Keratinocyte (primary cell): ENCODE measurements at regions not wholly inside any gene's neighbourhood (a gene's known extent, or its start where the extent isn't known, plus 50 kb on each side); places are given as distances from the start of the nearest gene placed in this dataset.

ENCODE experiments used
- DNase-seq: peaks from one replicate; pipeline ENCODE4 v3.0.0-alpha.2; 2011; ENCODE audit warnings: low read depth, missing footprints, low spot score
- FAIRE-seq: peaks from 2 replicates; lab custom pipeline; 2011; peaks lifted over from hg19 to GRCh38; lab: Jason Lieb, UNC
- H2AFZ ChIP-seq: 2 replicates; pipeline ENCODE4 v1.6.0; 2012; ENCODE audit warnings: low read length, control low read depth, inconsistent platforms; ENCODE audit not compliant: control insufficient read depth
- H3K27ac ChIP-seq: 2 replicates; pipeline ENCODE4 v1.5.1; 2011; ENCODE audit warnings: low read length; ENCODE audit not compliant: control insufficient read depth, insufficient read depth
- H3K27me3 ChIP-seq: 3 replicates; pipeline ENCODE4 v1.6.0; 2011; ENCODE audit warnings: low read length; ENCODE audit not compliant: control insufficient read depth, insufficient read depth; ENCODE audit errors: extremely low read depth
- H3K36me3 ChIP-seq, 2 experiments: 2 replicates in 1 of 2; 3 replicates in 1 of 2; pipeline ENCODE4 v1.5.1; 2011; ENCODE audit warnings: low read length in 2 of 2, mild to moderate bottlenecking in 1 of 2; ENCODE audit not compliant: control insufficient read depth in 2 of 2, insufficient read depth in 2 of 2; ENCODE audit errors: extremely low read depth in 1 of 2
- H3K4me1 ChIP-seq: 3 replicates; pipeline ENCODE4 v1.5.1; 2011; ENCODE audit warnings: low read length; ENCODE audit not compliant: control insufficient read depth, insufficient read depth; ENCODE audit errors: extremely low read depth
- H3K4me2 ChIP-seq: 3 replicates; pipeline ENCODE4 v1.6.0; 2011; ENCODE audit warnings: low read depth, low read length; ENCODE audit not compliant: control insufficient read depth, insufficient read depth; ENCODE audit errors: extremely low read depth
- H3K4me3 ChIP-seq, 3 experiments: fragments of 200-600 bp in 1 of 3; sonication (generic) in 1 of 3; 2 replicates in 2 of 3; 3 replicates in 1 of 3; pipeline ENCODE4 v1.5.1; 2011 to 2016; ENCODE audit warnings: low read length in 3 of 3, mild to moderate bottlenecking in 3 of 3, control low read depth in 2 of 3, inconsistent platforms in 1 of 3, low read depth in 1 of 3, mixed read lengths in 1 of 3, mixed run types in 1 of 3, moderate library complexity in 1 of 3; ENCODE audit not compliant: control insufficient read depth in 2 of 3, insufficient read depth in 2 of 3; ENCODE audit errors: extremely low read depth in 1 of 3
- H3K79me2 ChIP-seq: 2 replicates; pipeline ENCODE4 v1.6.0; 2012; ENCODE audit warnings: low read length; ENCODE audit not compliant: control insufficient read depth, insufficient read depth
- H3K9ac ChIP-seq: 3 replicates; pipeline ENCODE4 v1.6.0; 2011; ENCODE audit warnings: low read length; ENCODE audit not compliant: control insufficient read depth, insufficient read depth; ENCODE audit errors: extremely low read depth
- H3K9me1 ChIP-seq: 3 replicates; pipeline ENCODE4 v1.6.0; 2011; ENCODE audit warnings: low read length; ENCODE audit not compliant: control insufficient read depth, insufficient read depth; ENCODE audit errors: extremely low read depth
- H3K9me3 ChIP-seq: 2 replicates; pipeline ENCODE4 v1.5.1; 2012; ENCODE audit warnings: low read depth, low read length; ENCODE audit not compliant: control insufficient read depth
- H4K20me1 ChIP-seq: 3 replicates; pipeline ENCODE4 v1.6.0; 2011; ENCODE audit warnings: low read length; ENCODE audit not compliant: control insufficient read depth, insufficient read depth; ENCODE audit errors: extremely low read depth
- CTCF ChIP-seq, 3 experiments: IDR thresholded peaks in 1 of 3; conservative IDR thresholded peaks in 1 of 3; optimal IDR thresholded peaks in 1 of 3; 2 replicates in 2 of 3; 3 replicates in 1 of 3; pipeline versions ENCODE3 to v1.5.1; 2011; ENCODE audit warnings: low read length in 3 of 3, mild to moderate bottlenecking in 3 of 3, moderate library complexity in 2 of 3, control low read depth in 1 of 3, inconsistent platforms in 1 of 3; ENCODE audit not compliant: insufficient read depth in 2 of 3; ENCODE audit errors: extremely low read depth in 1 of 3
- EZH2 ChIP-seq: IDR thresholded peaks from one replicate; pipeline ENCODE4 v1.6.1; 2012; ENCODE audit warnings: inconsistent platforms, mild to moderate bottlenecking, low read length, moderate library complexity
- dilution Hi-C: fragments of 300-500 bp; cut with MboI; formaldehyde crosslinking; loops from one replicate; pipeline ENCODE4 v1.7.0; 2020; ENCODE audit warnings: low sequenced_read_pairs; ENCODE audit not compliant: extremely low pct_ligation_motif_present

- FAIRE-seq (no peak), DNase-seq (no peak)
- no peaks in the 10 kb centered on the region for H4K20me1 ChIP-seq
- no peaks in the 10 kb centered on the region for H3K9me3 ChIP-seq
- H3K4me3 ChIP-seq = no peak overlapping the region
- H3K4me2 ChIP-seq = no peak overlapping the region
- dilution Hi-C loops = no loop called here
- H3K79me2 ChIP-seq = no peaks in the 10 kb centered on the region
- H3K27me3 ChIP-seq = no peaks in the 10 kb centered on the region
- H2AFZ ChIP-seq = no peak overlapping the region
- H3K9me1 ChIP-seq = no peaks in the 10 kb centered on the region
- no peaks in the 10 kb centered on the region for H3K36me3 ChIP-seq
- no peak overlapping the region for H3K9ac ChIP-seq
- no peaks in the 10 kb centered on the region for H3K4me1 ChIP-seq
- TF ChIP-seq EZH2 = no peak
- H3K27ac ChIP-seq = no peak overlapping the region
Observed at GRCh38 chrX:140848800-140849199, 139.2 kb downstream of the LINC00632 start.

DNA sequence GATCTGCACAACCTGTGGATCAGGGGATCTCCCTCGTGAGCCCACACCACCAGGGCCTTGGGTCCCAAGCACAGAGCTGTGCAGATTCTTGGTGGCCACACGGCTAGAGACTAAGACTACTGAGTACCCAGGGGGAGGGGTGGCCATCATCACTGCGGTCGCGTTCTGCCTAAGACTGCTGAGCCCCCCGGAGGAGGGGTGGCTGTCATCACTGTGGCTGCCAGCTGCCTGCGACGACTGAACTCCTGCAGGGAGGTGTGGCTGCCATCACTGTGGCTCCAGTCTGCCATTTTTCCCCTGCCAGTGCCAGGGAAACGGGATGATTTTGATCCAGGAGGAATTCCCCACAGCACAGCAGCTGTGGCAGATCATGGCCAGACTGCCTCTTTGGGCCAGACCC lies 141.7 kb upstream of the SPANXB1 start:
- TF ChIP-seq CTCF (optimal IDR thresholded peaks at IDR 0.05 in 1 of 3, IDR thresholded peaks at IDR 0.05 in 1 of 3, conservative IDR thresholded peaks at IDR 0.05 in 1 of 3; ENCODE audit: extremely low read depth in 1 of 3, insufficient read depth in 2 of 3, low read length in 3 of 3) (no peak), EZH2 (no peak)
- FAIRE-seq = no peak
- Histone ChIP-seq H2AFZ (no peak overlapping the region), H3K9ac (no peak overlapping the region), H4K20me1 (no peaks in the 10 kb centered on the region), H3K9me1 (no peaks in the 10 kb centered on the region), H3K4me2 (no peak overlapping the region), H3K79me2 (no peaks in the 10 kb centered on the region), H3K27ac (no peak overlapping the region), H3K4me3 (no peak overlapping the region), H3K9me3 (peaks cover 2% of the 10 kb centered on the region), H3K36me3 (no peaks in the 10 kb centered on the region), H3K27me3 (no peaks in the 10 kb centered on the region), H3K4me1 (no peaks in the 10 kb centered on the region)
- dilution Hi-C loops = no loop called here
- no peak for DNase-seq

- TF ChIP-seq EZH2 (no peak), CTCF (optimal IDR thresholded peaks at IDR 0.05 in 1 of 3, IDR thresholded peaks at IDR 0.05 in 1 of 3, conservative IDR thresholded peaks at IDR 0.05 in 1 of 3; ENCODE audit: extremely low read depth in 1 of 3, insufficient read depth in 2 of 3, low read length in 3 of 3) (no peak)
- Histone ChIP-seq H3K9me3 (peaks cover 2% of the 10 kb centered on the region), H3K9me1 (no peaks in the 10 kb centered on the region), H3K4me2 (no peak overlapping the region), H3K79me2 (no peaks in the 10 kb centered on the region), H3K36me3 (no peaks in the 10 kb centered on the region), H2AFZ (no peak overlapping the region), H3K4me1 (no peaks in the 10 kb centered on the region), H3K4me3 (no peak overlapping the region), H3K27me3 (no peaks in the 10 kb centered on the region), H3K9ac (no peak overlapping the region), H4K20me1 (no peaks in the 10 kb centered on the region), H3K27ac (no peak overlapping the region)
- FAIRE-seq = no peak
- dilution Hi-C loops = no loop called here
- DNase-seq = no peak
Observed at GRCh38 chrX:140866446-140866845, 135.9 kb upstream of the SPANXB1 start.
